Calu3 (cell line): ENCODE measurements at regions not wholly inside any gene's neighbourhood (a gene's known extent, or its start where the extent isn't known, plus 50 kb on each side); places are given as distances from the start of the nearest gene placed in this dataset.

Source experiments
- BruUV-seq: library from RNA; stranded (reverse); fragments of 400-500 nt; replicated peaks from 2 replicates; lab custom pipeline; 2021; lab: Mats Ljungman, UMichigan
- CTCF ChIA-PET: fragments of 300-600 bp; sonication (Branson Sonifier 250); formaldehyde crosslinking; loops from one replicate; lab custom pipeline; 2022; ENCODE audit warnings: antibody characterized with exemption; lab: Charles Lee
- DNase-seq: peaks from one replicate; pipeline ENCODE4 v3.0.0; 2022
- H3K27ac Mint-ChIP-seq: one replicate; pipeline ENCODE4 v1.8.0; 2022; ENCODE audit warnings: mixed read lengths; ENCODE audit not compliant: unreplicated experiment
- H3K27me3 Mint-ChIP-seq: one replicate; pipeline ENCODE4 v1.8.0; 2022; ENCODE audit warnings: mixed read lengths; ENCODE audit not compliant: unreplicated experiment
- H3K36me3 Mint-ChIP-seq: one replicate; pipeline ENCODE4 v1.8.0; 2022; ENCODE audit warnings: mild to moderate bottlenecking, moderate library complexity, mixed read lengths; ENCODE audit not compliant: insufficient read depth, unreplicated experiment
- H3K4me1 Mint-ChIP-seq: one replicate; pipeline ENCODE4 v1.8.0; 2022; ENCODE audit warnings: mild to moderate bottlenecking, low read depth, mixed read lengths; ENCODE audit not compliant: unreplicated experiment
- H3K4me3 Mint-ChIP-seq: one replicate; pipeline ENCODE4 v1.8.0; 2022; ENCODE audit warnings: mild to moderate bottlenecking, low read depth, moderate library complexity, mixed read lengths; ENCODE audit not compliant: unreplicated experiment
- H3K9me3 Mint-ChIP-seq: one replicate; pipeline ENCODE4 v1.8.0; 2022; ENCODE audit warnings: low read depth, mixed read lengths; ENCODE audit not compliant: unreplicated experiment
- CTCF ChIP-seq: fragments of 200-600 bp; IDR thresholded peaks from one replicate; pipeline ENCODE4 v1.8.0; 2022; ENCODE audit warnings: antibody characterized with exemption; ENCODE audit not compliant: unreplicated experiment
- intact Hi-C: fragments of 100-400 bp; cut with micrococcal nuclease; formaldehyde crosslinking; loops from one replicate; pipeline ENCODE4 v1.10.0; 2022; ENCODE audit not compliant: unreplicated experiment

GRCh38 chr13:74046431-74046830 lies 87.8 kb downstream of the KLF12 start:
- Mint-ChIP-seq H3K4me3 (no peak overlapping the region), H3K27me3 (no peaks in the 10 kb centered on the region), H3K27ac (no peak overlapping the region), H3K36me3 (no peaks in the 10 kb centered on the region), H3K9me3 (no peaks in the 10 kb centered on the region), H3K4me1 (peaks cover 10% of the 10 kb centered on the region)
- CTCF ChIA-PET, result no interaction called here
- DNase-seq, result no peak
- intact Hi-C loops, result no loop called here
- TF ChIP-seq CTCF, result no peak
- no TSS peak for BruUV-seq

GRCh38 chr13:74045583-74045982 lies 88.6 kb downstream of the KLF12 start:
- CTCF ChIA-PET, result no interaction called here
- Mint-ChIP-seq H3K9me3 (no peaks in the 10 kb centered on the region), H3K27ac (no peak overlapping the region), H3K36me3 (no peaks in the 10 kb centered on the region), H3K4me3 (no peak overlapping the region), H3K4me1 (peaks cover 10% of the 10 kb centered on the region), H3K27me3 (no peaks in the 10 kb centered on the region)
- DNase-seq, result no peak
- no peak for TF ChIP-seq CTCF
- intact Hi-C loops, result no loop called here
- BruUV-seq, result no TSS peak

- DNase-seq, result no peak
- CTCF ChIA-PET, result no interaction called here
- intact Hi-C loops, result no loop called here
- TF ChIP-seq CTCF, result no peak
- Mint-ChIP-seq H3K36me3 (no peaks in the 10 kb centered on the region), H3K9me3 (no peaks in the 10 kb centered on the region), H3K27me3 (no peaks in the 10 kb centered on the region), H3K27ac (no peak overlapping the region), H3K4me3 (no peak overlapping the region), H3K4me1 (peaks cover 9% of the 10 kb centered on the region)
- BruUV-seq, result no TSS peak
Observed at GRCh38 chr13:74043237-74043636, 91.0 kb downstream of the KLF12 start.

GRCh38 chr13:74040200-74040599 lies 94.0 kb downstream of the KLF12 start:
- no peaks in the 10 kb centered on the region for H3K36me3 Mint-ChIP-seq
- DNase-seq, result peak; percentile 48
- CTCF ChIA-PET, result no interaction called here
- H3K4me1 Mint-ChIP-seq, result no peaks in the 10 kb centered on the region
- no peak for TF ChIP-seq CTCF
- no peaks in the 10 kb centered on the region for H3K27me3 Mint-ChIP-seq
- no peaks in the 10 kb centered on the region for H3K9me3 Mint-ChIP-seq
- no TSS peak for BruUV-seq
- no peak overlapping the region for H3K27ac Mint-ChIP-seq
- intact Hi-C loops, result no loop called here
- no peak overlapping the region for H3K4me3 Mint-ChIP-seq

- H3K4me1 Mint-ChIP-seq, result no peaks in the 10 kb centered on the region
- H3K9me3 Mint-ChIP-seq, result no peaks in the 10 kb centered on the region
- no TSS peak for BruUV-seq
- CTCF ChIA-PET, result no interaction called here
- TF ChIP-seq CTCF, result no peak
- intact Hi-C loops, result loop anchor here (10.0 kb wide), 1 partner anchor 95 kb away; the partner anchor contains the start of gene KLF12
- no peak overlapping the region for H3K27ac Mint-ChIP-seq
- DNase-seq, result no peak
- no peaks in the 10 kb centered on the region for H3K36me3 Mint-ChIP-seq
- H3K4me3 Mint-ChIP-seq, result no peak overlapping the region
- no peaks in the 10 kb centered on the region for H3K27me3 Mint-ChIP-seq
Observed at GRCh38 chr13:74039667-74040066, 94.5 kb downstream of the KLF12 start.
